Endothelial cell of umbilical vein (primary cell): ENCODE measurements at regions not wholly inside any gene's neighbourhood (a gene's known extent, or its start where the extent isn't known, plus 50 kb on each side); places are given as distances from the start of the nearest gene placed in this dataset.

ENCODE experiments used
- BruUV-seq: library from RNA; stranded (reverse); fragments of 400-500 nt; replicated peaks from 2 replicates; lab custom pipeline; 2021; lab: Mats Ljungman, UMichigan
- CTCF ChIA-PET: fragments of 300-600, 350-600 bp; sonication (Branson Sonifier 250); formaldehyde crosslinking; loops from one replicate; lab custom pipeline; 2021; ENCODE audit warnings: antibody characterized with exemption, inconsistent platforms; lab: Charles Lee
- POLR2A ChIA-PET: fragments of 300-600, 350-600 bp; sonication (Branson Sonifier 250); formaldehyde crosslinking; loops from one replicate; lab custom pipeline; 2021; ENCODE audit warnings: antibody characterized with exemption, inconsistent platforms; lab: Charles Lee
- DNase-seq: peaks from one replicate; pipeline ENCODE4 v3.0.0-alpha.2; 2011; ENCODE audit warnings: low read depth, low spot score
- FAIRE-seq: peaks from 2 replicates; lab custom pipeline; 2011; peaks lifted over from hg19 to GRCh38; lab: Jason Lieb, UNC
- H2AFZ ChIP-seq: 2 replicates; pipeline ENCODE4 v1.6.0; 2012; ENCODE audit warnings: low read depth, low read length, control low read depth, inconsistent platforms
- H3K27ac ChIP-seq: 2 replicates; pipeline ENCODE4 v1.5.1; 2011; ENCODE audit warnings: low read depth, mild to moderate bottlenecking, control low read depth, low read length, moderate library complexity; ENCODE audit not compliant: insufficient read depth
- H3K27me3 ChIP-seq, 2 experiments: 2 replicates each; pipeline versions ENCODE4 v1.6.0 to v1.6.1; 2011; ENCODE audit warnings: low read length in 2 of 2, mixed read lengths in 1 of 2; ENCODE audit not compliant: control insufficient read depth in 2 of 2, insufficient read depth in 2 of 2
- H3K36me3 ChIP-seq, 2 experiments: 2 replicates in 1 of 2; 3 replicates in 1 of 2; pipeline ENCODE4 v1.5.1; 2011; ENCODE audit warnings: low read length in 2 of 2, mild to moderate bottlenecking in 1 of 2, moderate library complexity in 1 of 2; ENCODE audit not compliant: control insufficient read depth in 2 of 2, insufficient read depth in 2 of 2; ENCODE audit errors: extremely low read depth in 1 of 2
- H3K4me1 ChIP-seq: 3 replicates; pipeline ENCODE4 v1.5.1; 2011; ENCODE audit warnings: mild to moderate bottlenecking, low read length; ENCODE audit not compliant: control insufficient read depth, insufficient read depth; ENCODE audit errors: extremely low read depth
- H3K4me2 ChIP-seq: 2 replicates; pipeline ENCODE4 v1.6.1; 2011; ENCODE audit warnings: low read length, control low read depth, mixed read lengths; ENCODE audit not compliant: insufficient read depth
- H3K4me3 ChIP-seq, 3 experiments: fragments of 200-600 bp in 1 of 3; sonication (generic), shearing (Covaris generic) in 1 of 3; replicated peaks in 1 of 3; 2 replicates each; pipeline ENCODE4 v1.5.1; 2011 to 2016; ENCODE audit warnings: control low read depth in 3 of 3, low read length in 3 of 3, mild to moderate bottlenecking in 2 of 3, inconsistent platforms in 1 of 3, low read depth in 1 of 3, moderate library complexity in 1 of 3; ENCODE audit not compliant: insufficient read depth in 1 of 3
- H3K79me2 ChIP-seq: 2 replicates; pipeline ENCODE4 v1.6.0; 2012; ENCODE audit warnings: low read length, inconsistent platforms; ENCODE audit not compliant: control insufficient read depth, insufficient read depth
- H3K9ac ChIP-seq: replicated peaks from 2 replicates; pipeline ENCODE3; 2011; ENCODE audit warnings: low read length, control low read depth; ENCODE audit not compliant: insufficient read depth; ENCODE audit errors: extremely low read depth
- H3K9me1 ChIP-seq: replicated peaks from 3 replicates; pipeline ENCODE4 v1.6.0; 2011; ENCODE audit warnings: mild to moderate bottlenecking, low read length; ENCODE audit not compliant: control insufficient read depth, insufficient read depth; ENCODE audit errors: extremely low read depth
- H3K9me3 ChIP-seq: replicated peaks from 2 replicates; pipeline ENCODE4 v1.5.1; 2012; ENCODE audit warnings: low read length, inconsistent platforms; ENCODE audit not compliant: control insufficient read depth, insufficient read depth
- H4K20me1 ChIP-seq: replicated peaks from 2 replicates; pipeline ENCODE3; 2011; ENCODE audit warnings: mild to moderate bottlenecking, low read length; ENCODE audit not compliant: control insufficient read depth, insufficient read depth; ENCODE audit errors: extremely low read depth
- CTCF ChIP-seq, 2 donors: IDR thresholded peaks; 1 replicate in 1 of 2; 2 replicates in 1 of 2; pipeline ENCODE4 v1.5.1; 2011; ENCODE audit warnings: low read length in 2 of 2, mild to moderate bottlenecking in 2 of 2, moderate library complexity in 2 of 2, control low read depth in 1 of 2, inconsistent platforms in 1 of 2, low read depth in 1 of 2; ENCODE audit not compliant: insufficient read depth in 1 of 2; ENCODE audit errors: extremely low read depth in 1 of 2
- EZH2 ChIP-seq: IDR thresholded peaks from 2 replicates; pipeline ENCODE4 v1.6.1; 2012; ENCODE audit warnings: borderline replicate concordance, low read depth, mild to moderate bottlenecking, moderate library complexity, low read length, inconsistent platforms; ENCODE audit not compliant: severe bottlenecking
- FOS ChIP-seq: IDR thresholded peaks from 2 replicates; pipeline ENCODE4 v1.6.1; 2011; ENCODE audit warnings: mild to moderate bottlenecking, low read length, moderate library complexity, borderline replicate concordance; ENCODE audit not compliant: insufficient read depth
- GATA2 ChIP-seq: IDR thresholded peaks from 2 replicates; pipeline ENCODE4 v1.7.0; 2011; ENCODE audit warnings: low read depth, mild to moderate bottlenecking, moderate library complexity, mixed read lengths, low read length; ENCODE audit not compliant: insufficient read length, insufficient read depth
- JUN ChIP-seq: IDR thresholded peaks from 2 replicates; pipeline ENCODE4 v1.6.1; 2011; ENCODE audit warnings: borderline replicate concordance, low read depth; ENCODE audit not compliant: insufficient read length, insufficient read depth
- MAX ChIP-seq: IDR thresholded peaks from 2 replicates; pipeline ENCODE4 v1.6.1; 2011; ENCODE audit not compliant: insufficient read depth, insufficient read length
- MYC ChIP-seq: IDR thresholded peaks from one replicate; pipeline ENCODE4 v1.6.1; 2011; ENCODE audit warnings: mild to moderate bottlenecking, low read depth, low read length
- POLR2A ChIP-seq: IDR thresholded peaks from 2 replicates; pipeline ENCODE4 v1.6.1; 2012; ENCODE audit warnings: low read depth, mild to moderate bottlenecking, control low read depth, low read length
- POLR2AphosphoS5 ChIP-seq: IDR thresholded peaks from 2 replicates; pipeline ENCODE4 v1.6.1; 2012; ENCODE audit warnings: low read depth, mild to moderate bottlenecking, control low read depth, low read length, moderate library complexity; ENCODE audit not compliant: insufficient read depth
- dilution Hi-C: fragments of 300-500 bp; cut with MboI; formaldehyde crosslinking; loops from one replicate; pipeline ENCODE4 v1.15.0; 2019; ENCODE audit warnings: low sequenced_read_pairs; ENCODE audit not compliant: extremely low pct_ligation_motif_present
- intact Hi-C: fragments of 100-400 bp; cut with micrococcal nuclease; formaldehyde crosslinking; loops from one replicate; pipeline ENCODE4 v1.10.0; 2022

GRCh38 chr13:77398825-77399620, 72.1 kb upstream of the MYCBP2 start:
- Histone ChIP-seq H3K36me3 (no peaks in the 10 kb centered on the region), H2AFZ (no peak overlapping the region), H3K9me3 (no peaks in the 10 kb centered on the region), H3K27ac (no peak overlapping the region), H4K20me1 (no peaks in the 10 kb centered on the region), H3K4me2 (no peak overlapping the region), H3K27me3 (peaks cover 3 to 4% of the 10 kb centered on the region in 2 experiments), H3K9me1 (no peaks in the 10 kb centered on the region), H3K4me1 (no peaks in the 10 kb centered on the region), H3K9ac (no peak overlapping the region), H3K4me3 (no peak overlapping the region), H3K79me2 (no peaks in the 10 kb centered on the region)
- ChIA-PET POLR2A (no interaction called here), CTCF (no interaction called here)
- FAIRE-seq (no peak), DNase-seq (no peak)
- intact Hi-C loops, result no loop called here
- TF ChIP-seq POLR2AphosphoS5 (no peak), FOS (no peak)
- BruUV-seq, result no TSS peak
- dilution Hi-C loops, result no loop called here

- H3K27me3 ChIP-seq, result peaks cover 3 to 4% of the 10 kb centered on the region in 2 experiments
- DNase-seq (no peak), FAIRE-seq (no peak)
- intact Hi-C loops (no loop called here), dilution Hi-C loops (no loop called here)
- H3K79me2 ChIP-seq, result no peaks in the 10 kb centered on the region
- H3K9ac ChIP-seq, result no peak overlapping the region
- no peaks in the 10 kb centered on the region for H3K9me3 ChIP-seq
- CTCF ChIA-PET, result interaction anchor here (0.8 kb wide), 1 partner anchor 167 kb away, joined by 3 read pairs; no protein-coding TSS in a partner anchor
- no peak overlapping the region for H3K4me2 ChIP-seq
- no peak overlapping the region for H3K4me3 ChIP-seq
- no TSS peak for BruUV-seq
- no peak overlapping the region for H2AFZ ChIP-seq
- POLR2A ChIA-PET, result no interaction called here
- H3K9me1 ChIP-seq, result no peaks in the 10 kb centered on the region
- no peak overlapping the region for H3K27ac ChIP-seq
- H3K4me1 ChIP-seq, result no peaks in the 10 kb centered on the region
- H4K20me1 ChIP-seq, result no peaks in the 10 kb centered on the region
- no peak for TF ChIP-seq EZH2
- no peak for TF ChIP-seq JUN
- TF ChIP-seq MYC, result no peak
- TF ChIP-seq MAX, result no peak
- no peak for TF ChIP-seq GATA2
- no peak for TF ChIP-seq POLR2AphosphoS5
- no peak for TF ChIP-seq POLR2A
- TF ChIP-seq FOS, result no peak
- no peak for TF ChIP-seq CTCF (IDR thresholded peaks at IDR 0.05; ENCODE audit: extremely low read depth in 1 of 2, insufficient read depth in 1 of 2, low read depth in 1 of 2, low read length in 2 of 2)
- H3K36me3 ChIP-seq, result no peaks in the 10 kb centered on the region
These were observed 70.7 kb upstream of the MYCBP2 start for GRCh38 chr13:77397636-77398035.
